Fibroblast of pulmonary artery (primary cell): ENCODE measurements at regions not wholly inside any gene's neighbourhood (a gene's known extent, or its start where the extent isn't known, plus 50 kb on each side); places are given as distances from the start of the nearest gene placed in this dataset.
A peak's percentile ranks its signal among the peaks of the same experiment; 100 is the strongest.

Experiments
- DNase-seq: peaks from one replicate; pipeline ENCODE4 v3.0.0-alpha.2; 2010; ENCODE audit warnings: low read depth
- H3K4me3 ChIP-seq: replicated peaks from 2 replicates; pipeline ENCODE4 v1.5.1; 2011; ENCODE audit warnings: low read depth, mild to moderate bottlenecking, control low read depth, low read length, moderate library complexity
- TF ChIP-seq, protein P1 (sequence below): IDR thresholded peaks from 2 replicates; pipeline ENCODE4 v1.5.1; 2011; ENCODE audit warnings: mild to moderate bottlenecking, control low read depth, low read length, inconsistent platforms; ENCODE audit errors: missing control alignments

DNA sequence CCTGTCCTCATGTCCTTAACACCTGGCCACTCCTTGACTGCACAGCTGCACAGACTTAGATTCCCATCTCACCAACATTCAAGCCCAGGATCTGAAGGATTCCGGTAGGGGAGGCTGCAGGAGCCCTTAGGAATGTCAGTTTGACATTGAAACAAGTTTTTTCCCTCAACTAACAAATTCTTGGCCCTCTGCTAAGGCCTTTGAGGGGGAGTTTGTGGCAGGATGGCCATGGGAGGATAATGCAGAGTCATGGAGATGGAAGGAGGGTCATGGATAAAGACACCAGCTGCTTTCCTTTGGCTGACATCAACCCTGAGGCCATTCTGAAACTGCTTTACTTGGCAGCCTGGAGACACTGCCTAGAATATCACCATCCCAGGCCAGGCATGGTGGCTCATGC lies 63.4 kb upstream of the PPP2R5A start:
- H3K4me3 ChIP-seq: no peak overlapping the region
- DNase-seq: peak; percentile 51
- TF ChIP-seq, protein P1, sequence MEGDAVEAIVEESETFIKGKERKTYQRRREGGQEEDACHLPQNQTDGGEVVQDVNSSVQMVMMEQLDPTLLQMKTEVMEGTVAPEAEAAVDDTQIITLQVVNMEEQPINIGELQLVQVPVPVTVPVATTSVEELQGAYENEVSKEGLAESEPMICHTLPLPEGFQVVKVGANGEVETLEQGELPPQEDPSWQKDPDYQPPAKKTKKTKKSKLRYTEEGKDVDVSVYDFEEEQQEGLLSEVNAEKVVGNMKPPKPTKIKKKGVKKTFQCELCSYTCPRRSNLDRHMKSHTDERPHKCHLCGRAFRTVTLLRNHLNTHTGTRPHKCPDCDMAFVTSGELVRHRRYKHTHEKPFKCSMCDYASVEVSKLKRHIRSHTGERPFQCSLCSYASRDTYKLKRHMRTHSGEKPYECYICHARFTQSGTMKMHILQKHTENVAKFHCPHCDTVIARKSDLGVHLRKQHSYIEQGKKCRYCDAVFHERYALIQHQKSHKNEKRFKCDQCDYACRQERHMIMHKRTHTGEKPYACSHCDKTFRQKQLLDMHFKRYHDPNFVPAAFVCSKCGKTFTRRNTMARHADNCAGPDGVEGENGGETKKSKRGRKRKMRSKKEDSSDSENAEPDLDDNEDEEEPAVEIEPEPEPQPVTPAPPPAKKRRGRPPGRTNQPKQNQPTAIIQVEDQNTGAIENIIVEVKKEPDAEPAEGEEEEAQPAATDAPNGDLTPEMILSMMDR: no peak

GRCh38 chr1:212224102-212224501 lies 61.1 kb upstream of the PPP2R5A start:
- no peak overlapping the region for H3K4me3 ChIP-seq
- no peak for DNase-seq
- TF ChIP-seq, protein P1: no peak

GRCh38 chr1:212225416-212225815 lies 59.8 kb upstream of the PPP2R5A start:
- TF ChIP-seq, protein P1: no peak
- DNase-seq: no peak
- no peak overlapping the region for H3K4me3 ChIP-seq

- no peak for DNase-seq
- TF ChIP-seq, protein P1: no peak
- H3K4me3 ChIP-seq: no peak overlapping the region
Observed at GRCh38 chr1:212225871-212226302, 59.3 kb upstream of the PPP2R5A start.

DNA sequence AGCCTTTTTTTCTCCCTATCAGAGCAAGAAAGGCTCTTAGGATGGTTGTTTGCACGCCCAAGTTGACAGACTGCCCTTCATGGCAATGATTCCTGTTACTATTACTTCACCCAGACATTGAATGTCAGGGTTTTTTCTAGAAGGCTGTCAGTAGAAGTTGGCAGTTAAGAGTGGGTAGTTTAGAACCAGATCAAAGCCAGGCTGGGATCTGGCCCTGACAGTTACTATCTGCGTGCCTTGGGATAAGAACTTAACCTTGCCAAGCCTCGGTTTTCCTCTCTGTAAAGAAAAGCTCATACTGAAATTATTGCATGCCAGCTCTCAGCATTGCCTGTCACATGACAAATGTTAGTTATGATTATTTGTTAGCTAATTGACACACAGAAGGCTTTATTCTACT lies 58.7 kb upstream of the PPP2R5A start:
- no peak for DNase-seq
- no peak overlapping the region for H3K4me3 ChIP-seq
- TF ChIP-seq, protein P1: no peak

DNA sequence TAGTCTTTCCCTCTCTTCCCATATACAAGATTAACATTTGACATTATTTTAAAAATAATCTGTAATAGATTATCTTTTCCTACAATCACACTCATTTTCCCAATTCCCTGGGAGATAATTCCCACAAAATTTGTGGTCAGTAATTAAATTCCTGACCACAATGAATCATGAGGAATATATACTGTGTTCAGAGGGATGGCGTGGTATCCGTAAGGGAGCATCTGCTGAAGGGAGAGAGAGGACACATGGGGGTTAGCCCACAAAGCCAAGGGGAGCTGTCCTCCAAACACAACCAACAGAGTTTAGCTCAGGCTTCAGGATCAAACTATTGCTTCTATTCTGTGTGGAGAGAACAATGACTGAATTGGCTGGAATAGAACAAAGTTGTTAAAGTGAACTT lies 57.1 kb upstream of the PPP2R5A start:
- DNase-seq: no peak
- H3K4me3 ChIP-seq: no peak overlapping the region
- TF ChIP-seq, protein P1: no peak

DNA sequence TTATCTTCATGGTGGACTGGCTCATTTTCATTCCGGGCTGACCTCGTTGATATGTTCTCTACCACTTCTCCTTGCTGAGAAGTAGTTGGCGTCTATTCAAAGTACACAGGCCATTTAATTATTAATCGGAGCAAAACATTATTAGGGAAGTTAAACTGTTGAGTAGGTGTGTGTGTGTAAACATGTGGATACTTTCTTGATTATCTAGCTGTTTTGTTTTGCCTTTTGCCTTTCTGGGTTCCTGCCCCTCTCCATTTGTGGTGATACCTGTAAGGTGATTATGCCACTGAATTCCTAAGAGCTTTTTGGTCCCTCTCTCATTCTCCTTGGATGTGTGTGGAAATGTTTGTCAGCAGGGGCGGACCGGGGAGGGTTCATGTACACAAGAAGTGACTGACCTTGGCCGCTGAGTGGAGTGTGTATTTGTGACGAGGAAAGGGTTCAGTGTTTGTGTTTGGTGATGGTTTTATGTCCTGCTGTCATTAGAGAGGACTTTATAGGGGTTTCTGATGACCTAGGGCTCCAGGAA lies 56.6 kb upstream of the PPP2R5A start:
- no peak for DNase-seq
- H3K4me3 ChIP-seq: no peak overlapping the region
- TF ChIP-seq, protein P1: no peak
